Endothelial cell of hepatic sinusoid (primary cell): ENCODE measurements at regions not wholly inside any gene's neighbourhood (a gene's known extent, or its start where the extent isn't known, plus 50 kb on each side); places are given as distances from the start of the nearest gene placed in this dataset.

Experiments used
- in situ Hi-C: cut with HindIII; loops from 2 replicates; pipeline ENCODE4 v1.10.0; 2017; ENCODE audit warnings: low sequenced_read_pairs

- in situ Hi-C loops, result no loop called here
Observed at GRCh38 chr3:64971602-64972001, 283.8 kb upstream of the ADAMTS9 start.

GRCh38 chr3:64970634-64971033 lies 282.8 kb upstream of the ADAMTS9 start:
- in situ Hi-C loops, result no loop called here

GRCh38 chr3:64961301-64961700 lies 273.5 kb upstream of the ADAMTS9 start:
- in situ Hi-C loops, result no loop called here

- in situ Hi-C loops, result no loop called here
Observed at GRCh38 chr3:64958199-64958843, 270.5 kb upstream of the ADAMTS9 start.

GRCh38 chr3:64957408-64958198 lies 269.8 kb upstream of the ADAMTS9 start:
- in situ Hi-C loops, result no loop called here

- in situ Hi-C loops, result no loop called here
Observed at GRCh38 chr3:64956711-64957325, 269.0 kb upstream of the ADAMTS9 start.

GRCh38 chr3:64954995-64955636 lies 267.3 kb upstream of the ADAMTS9 start:
- in situ Hi-C loops, result no loop called here

GRCh38 chr3:64945171-64945729 lies 257.4 kb upstream of the ADAMTS9 start:
- in situ Hi-C loops, result no loop called here

GRCh38 chr3:64943866-64944265 lies 256.1 kb upstream of the ADAMTS9 start:
- in situ Hi-C loops, result no loop called here

GRCh38 chr3:64940596-64941348 lies 253.0 kb upstream of the ADAMTS9 start:
- in situ Hi-C loops, result no loop called here

GRCh38 chr3:64939747-64940450 lies 252.1 kb upstream of the ADAMTS9 start:
- in situ Hi-C loops, result no loop called here

GRCh38 chr3:64939309-64939708 lies 251.5 kb upstream of the ADAMTS9 start:
- in situ Hi-C loops, result no loop called here

GRCh38 chr3:64936556-64936955 lies 248.8 kb upstream of the ADAMTS9 start:
- in situ Hi-C loops, result no loop called here

GRCh38 chr3:64935971-64936370 lies 248.2 kb upstream of the ADAMTS9 start:
- in situ Hi-C loops, result no loop called here

- in situ Hi-C loops, result no loop called here
Observed at GRCh38 chr3:64932666-64933342, 245.0 kb upstream of the ADAMTS9 start.

- in situ Hi-C loops, result no loop called here
Observed at GRCh38 chr3:64932016-64932518, 244.3 kb upstream of the ADAMTS9 start.

- in situ Hi-C loops, result no loop called here
Observed at GRCh38 chr3:64930891-64931290, 243.1 kb upstream of the ADAMTS9 start.

- in situ Hi-C loops, result no loop called here
Observed at GRCh38 chr3:64928683-64929082, 240.9 kb upstream of the ADAMTS9 start.

GRCh38 chr3:64927689-64928088 lies 239.9 kb upstream of the ADAMTS9 start:
- in situ Hi-C loops, result no loop called here
